CD14-positive monocyte (primary cell): ENCODE measurements at regions not wholly inside any gene's neighbourhood (a gene's known extent, or its start where the extent isn't known, plus 50 kb on each side); places are given as distances from the start of the nearest gene placed in this dataset.

ENCODE experiments used
- DNase-seq, 3 donors: peaks; one replicate each; pipeline ENCODE4 v3.0.0-alpha.2; 2011 to 2022
- H2AFZ ChIP-seq: 2 replicates; pipeline ENCODE4 v1.6.0; 2012; ENCODE audit warnings: mild to moderate bottlenecking, low read depth, low read length, inconsistent platforms; ENCODE audit not compliant: insufficient read depth, poor library complexity, severe bottlenecking
- H3K27ac ChIP-seq, 2 donors: 1 replicate in 1 of 2; 2 replicates in 1 of 2; pipeline ENCODE4 v1.5.1; 2012 to 2013; ENCODE audit warnings: low read length in 2 of 2, control low read depth in 1 of 2, inconsistent platforms in 1 of 2, low read depth in 1 of 2, mild to moderate bottlenecking in 1 of 2
- H3K27me3 ChIP-seq, 2 donors: one replicate each; pipeline versions ENCODE4 v1.6.0 to v1.6.1; 2011 to 2013; ENCODE audit warnings: low read length in 2 of 2; ENCODE audit not compliant: control insufficient read depth in 2 of 2, insufficient read depth in 2 of 2
- H3K36me3 ChIP-seq, 2 donors: replicated peaks in 1 of 2; 1 replicate in 1 of 2; 2 replicates in 1 of 2; pipeline versions ENCODE4 v1.5.1 to v1.6.1; 2012 to 2013; ENCODE audit warnings: low read length in 2 of 2, control low read depth in 1 of 2, inconsistent platforms in 1 of 2, mild to moderate bottlenecking in 1 of 2; ENCODE audit not compliant: insufficient read depth in 2 of 2, control insufficient read depth in 1 of 2
- H3K4me1 ChIP-seq, 2 donors: 1 replicate in 1 of 2; 2 replicates in 1 of 2; pipeline versions ENCODE4 v1.5.1 to v1.6.1; 2012 to 2013; ENCODE audit warnings: low read length in 2 of 2, control low read depth in 1 of 2, inconsistent platforms in 1 of 2, mild to moderate bottlenecking in 1 of 2, moderate library complexity in 1 of 2; ENCODE audit not compliant: insufficient read depth in 2 of 2, control insufficient read depth in 1 of 2
- H3K4me2 ChIP-seq: replicated peaks from 2 replicates; pipeline ENCODE3; 2012; ENCODE audit warnings: low read length, moderate library complexity, mild to moderate bottlenecking; ENCODE audit not compliant: poor library complexity, severe bottlenecking; ENCODE audit errors: extremely low read depth
- H3K4me3 ChIP-seq, 3 experiments: fragments of 200-600 bp in 1 of 3; sonication (generic) in 1 of 3; replicated peaks in 1 of 3; 1 replicate in 2 of 3; 2 replicates in 1 of 3; pipeline ENCODE4 v1.5.1; 2011 to 2013; ENCODE audit warnings: low read length in 3 of 3, mild to moderate bottlenecking in 3 of 3, control low read depth in 2 of 3, low read depth in 2 of 3, inconsistent platforms in 1 of 3, moderate library complexity in 1 of 3
- H3K79me2 ChIP-seq: 2 replicates; pipeline ENCODE4 v1.6.0; 2012; ENCODE audit warnings: mild to moderate bottlenecking, control low read depth, inconsistent platforms, low read length, moderate library complexity; ENCODE audit not compliant: insufficient read depth
- H3K9ac ChIP-seq: 2 replicates; pipeline ENCODE4 v1.6.0; 2017; ENCODE audit warnings: low read length, mild to moderate bottlenecking; ENCODE audit not compliant: insufficient read depth, poor library complexity, severe bottlenecking
- H3K9me3 ChIP-seq, 2 donors: replicated peaks in 1 of 2; 1 replicate in 1 of 2; 2 replicates in 1 of 2; pipeline versions ENCODE4 v1.5.1 to v1.6.1; 2012 to 2013; ENCODE audit warnings: low read length in 2 of 2, control low read depth in 1 of 2; ENCODE audit not compliant: control insufficient read depth in 1 of 2, insufficient read depth in 1 of 2
- H4K20me1 ChIP-seq: 2 replicates; pipeline ENCODE4 v1.6.0; 2012; ENCODE audit warnings: mild to moderate bottlenecking, low read length, control low read depth, moderate library complexity; ENCODE audit not compliant: insufficient read depth
- H3K27ac Mint-ChIP-seq, 7 donors: one replicate each; pipeline ENCODE4 v1.8.0; 2020; ENCODE audit warnings: mild to moderate bottlenecking in 7 of 7, mixed read lengths in 7 of 7, moderate library complexity in 6 of 7, inconsistent platforms in 2 of 7
- H3K27me3 Mint-ChIP-seq, 3 donors: one replicate each; pipeline ENCODE4 v1.8.0; 2021 to 2022; ENCODE audit warnings: low read depth in 3 of 3, mild to moderate bottlenecking in 3 of 3, mixed read lengths in 3 of 3, moderate library complexity in 3 of 3, inconsistent platforms in 1 of 3
- H3K36me3 Mint-ChIP-seq, 2 donors: one replicate each; pipeline ENCODE4 v1.8.0; 2020; ENCODE audit warnings: mixed read lengths in 2 of 2, inconsistent platforms in 1 of 2, mild to moderate bottlenecking in 1 of 2
- H3K4me1 Mint-ChIP-seq: one replicate; pipeline ENCODE4 v1.8.0; 2020; ENCODE audit warnings: mild to moderate bottlenecking, mixed read lengths
- H3K4me3 Mint-ChIP-seq, 2 donors: one replicate each; pipeline ENCODE4 v1.8.0; 2020; ENCODE audit warnings: mild to moderate bottlenecking in 2 of 2, mixed read lengths in 2 of 2, moderate library complexity in 1 of 2
- H3K9me3 Mint-ChIP-seq, 7 donors: one replicate each; pipeline ENCODE4 v1.8.0; 2020 to 2022; ENCODE audit warnings: mixed read lengths in 7 of 7, mild to moderate bottlenecking in 6 of 7, moderate library complexity in 6 of 7, inconsistent platforms in 2 of 7
- WGBS: methylation state at CpG from one replicate; pipeline ENCODE4 v1.1.5; 2013; ENCODE audit warnings: missing lambda C conversion rate; ENCODE audit not compliant: insufficient coverage; 5-methylcytosine and 5-hydroxymethylcytosine counted together
- intact Hi-C, 2 donors: fragments of 100-400 bp; cut with micrococcal nuclease; formaldehyde crosslinking; loops; one replicate each; pipeline versions ENCODE4 v1.15.0 to v1.15.1; 2023
- TF ChIP-seq, protein P1 (sequence below): fragments of 200-600 bp; IDR thresholded peaks from one replicate; pipeline ENCODE4 v1.8.0; 2022; ENCODE audit warnings: antibody characterized with exemption, mild to moderate bottlenecking

DNA sequence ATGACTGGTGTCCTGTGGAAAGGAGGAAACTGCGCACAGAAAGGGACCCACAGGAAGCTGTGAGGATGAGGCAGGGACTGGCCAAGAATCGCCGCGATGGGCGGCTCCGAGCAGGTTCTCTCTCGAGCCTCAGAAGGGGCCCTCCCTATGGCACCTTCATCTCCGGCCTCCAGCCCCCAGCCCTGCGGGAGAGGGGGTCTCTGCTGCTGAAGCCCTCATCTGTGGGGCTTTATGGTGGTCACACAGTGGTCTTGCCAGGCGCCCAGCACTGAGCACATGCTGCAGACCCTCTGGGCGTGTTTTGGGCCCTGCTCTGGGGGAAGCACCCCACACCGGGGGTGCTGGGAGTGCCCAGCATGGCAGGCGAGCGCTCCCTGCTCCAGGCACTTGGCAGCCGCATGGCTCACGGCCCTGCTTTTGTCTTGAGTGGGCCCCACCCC lies 86.6 kb upstream of the ACTRT2 start:
- H3K4me2 ChIP-seq = no peak overlapping the region
- intact Hi-C loops = no loop called here
- H4K20me1 ChIP-seq = no peaks in the 10 kb centered on the region
- Mint-ChIP-seq H3K27ac (peak overlapping the region in 1 of 7 donors; percentile 59), H3K36me3 (no peaks in the 10 kb centered on the region), H3K4me3 (no peak overlapping the region), H3K9me3 (peaks cover 0 to 10% (median 5%) of the 10 kb centered on the region in 7 donors), H3K4me1 (no peaks in the 10 kb centered on the region), H3K27me3 (peaks cover 0 to 5% (median 1%) of the 10 kb centered on the region in 3 donors)
- no peaks in the 10 kb centered on the region for H3K36me3 ChIP-seq
- no peaks in the 10 kb centered on the region for H3K79me2 ChIP-seq
- no peak overlapping the region for H3K27ac ChIP-seq
- H3K27me3 ChIP-seq = no peaks in the 10 kb centered on the region
- no peak overlapping the region for H3K9ac ChIP-seq
- peaks cover 0 to 3% of the 10 kb centered on the region in 2 donors for H3K9me3 ChIP-seq
- H3K4me3 ChIP-seq = no peak overlapping the region
- TF ChIP-seq, protein P1, sequence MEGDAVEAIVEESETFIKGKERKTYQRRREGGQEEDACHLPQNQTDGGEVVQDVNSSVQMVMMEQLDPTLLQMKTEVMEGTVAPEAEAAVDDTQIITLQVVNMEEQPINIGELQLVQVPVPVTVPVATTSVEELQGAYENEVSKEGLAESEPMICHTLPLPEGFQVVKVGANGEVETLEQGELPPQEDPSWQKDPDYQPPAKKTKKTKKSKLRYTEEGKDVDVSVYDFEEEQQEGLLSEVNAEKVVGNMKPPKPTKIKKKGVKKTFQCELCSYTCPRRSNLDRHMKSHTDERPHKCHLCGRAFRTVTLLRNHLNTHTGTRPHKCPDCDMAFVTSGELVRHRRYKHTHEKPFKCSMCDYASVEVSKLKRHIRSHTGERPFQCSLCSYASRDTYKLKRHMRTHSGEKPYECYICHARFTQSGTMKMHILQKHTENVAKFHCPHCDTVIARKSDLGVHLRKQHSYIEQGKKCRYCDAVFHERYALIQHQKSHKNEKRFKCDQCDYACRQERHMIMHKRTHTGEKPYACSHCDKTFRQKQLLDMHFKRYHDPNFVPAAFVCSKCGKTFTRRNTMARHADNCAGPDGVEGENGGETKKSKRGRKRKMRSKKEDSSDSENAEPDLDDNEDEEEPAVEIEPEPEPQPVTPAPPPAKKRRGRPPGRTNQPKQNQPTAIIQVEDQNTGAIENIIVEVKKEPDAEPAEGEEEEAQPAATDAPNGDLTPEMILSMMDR = no peak
- WGBS = 94% methylated on average over 14 of the region's 16 CpGs
- no peak overlapping the region for H2AFZ ChIP-seq
- H3K4me1 ChIP-seq = no peaks in the 10 kb centered on the region
- DNase-seq = no peak

DNA sequence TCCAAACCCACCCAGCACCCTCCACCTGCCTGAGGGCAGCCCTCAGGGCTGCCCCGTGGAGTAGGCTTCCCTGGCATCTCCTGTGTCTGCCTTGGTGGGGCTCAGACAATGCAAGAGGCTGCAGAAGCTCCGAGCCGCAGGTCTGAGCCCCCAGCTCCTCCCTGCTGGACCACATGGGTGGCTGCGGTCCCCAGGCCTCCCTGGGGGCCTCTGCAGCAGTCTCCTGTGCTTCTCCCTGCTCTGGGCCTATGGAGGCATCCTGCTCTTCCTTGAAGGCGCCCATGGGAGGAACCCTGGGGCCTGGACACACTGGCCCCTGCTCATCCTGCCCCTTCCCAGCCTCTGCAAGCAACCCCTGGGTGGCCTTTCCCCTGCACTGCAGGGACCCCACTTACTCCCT lies 86.1 kb upstream of the ACTRT2 start:
- no peaks in the 10 kb centered on the region for H3K79me2 ChIP-seq
- H4K20me1 ChIP-seq = no peaks in the 10 kb centered on the region
- no peaks in the 10 kb centered on the region for H3K27me3 ChIP-seq
- no peaks in the 10 kb centered on the region for H3K36me3 ChIP-seq
- Mint-ChIP-seq H3K36me3 (no peaks in the 10 kb centered on the region), H3K4me1 (no peaks in the 10 kb centered on the region), H3K9me3 (peaks cover 3 to 10% (median 6%) of the 10 kb centered on the region in 7 donors), H3K4me3 (no peak overlapping the region), H3K27ac (no peak overlapping the region), H3K27me3 (peaks cover 0 to 4% (median 1%) of the 10 kb centered on the region in 3 donors)
- peaks cover 0 to 3% of the 10 kb centered on the region in 2 donors for H3K9me3 ChIP-seq
- H3K4me3 ChIP-seq = no peak overlapping the region
- no peak overlapping the region for H3K4me2 ChIP-seq
- DNase-seq = no peak
- intact Hi-C loops = no loop called here
- H3K27ac ChIP-seq = no peak overlapping the region
- H3K4me1 ChIP-seq = no peaks in the 10 kb centered on the region
- H3K9ac ChIP-seq = no peak overlapping the region
- TF ChIP-seq, protein P1 = no peak
- WGBS = 79% methylated on average over 5 of the region's 5 CpGs
- H2AFZ ChIP-seq = no peak overlapping the region
